HPDE6-E6E7 (cell line): ENCODE measurements at regions not wholly inside any gene's neighbourhood (a gene's known extent, or its start where the extent isn't known, plus 50 kb on each side); places are given as distances from the start of the nearest gene placed in this dataset.

Experiments used
- DNase-seq: peaks from one replicate; pipeline ENCODE4 v3.0.0; 2011; ENCODE audit warnings: missing footprints; ENCODE audit errors: extremely low spot score

- no peak for DNase-seq
These were observed 303.0 kb downstream of the PSAT1 start for GRCh38 chr9:78599926-78600325.

DNA sequence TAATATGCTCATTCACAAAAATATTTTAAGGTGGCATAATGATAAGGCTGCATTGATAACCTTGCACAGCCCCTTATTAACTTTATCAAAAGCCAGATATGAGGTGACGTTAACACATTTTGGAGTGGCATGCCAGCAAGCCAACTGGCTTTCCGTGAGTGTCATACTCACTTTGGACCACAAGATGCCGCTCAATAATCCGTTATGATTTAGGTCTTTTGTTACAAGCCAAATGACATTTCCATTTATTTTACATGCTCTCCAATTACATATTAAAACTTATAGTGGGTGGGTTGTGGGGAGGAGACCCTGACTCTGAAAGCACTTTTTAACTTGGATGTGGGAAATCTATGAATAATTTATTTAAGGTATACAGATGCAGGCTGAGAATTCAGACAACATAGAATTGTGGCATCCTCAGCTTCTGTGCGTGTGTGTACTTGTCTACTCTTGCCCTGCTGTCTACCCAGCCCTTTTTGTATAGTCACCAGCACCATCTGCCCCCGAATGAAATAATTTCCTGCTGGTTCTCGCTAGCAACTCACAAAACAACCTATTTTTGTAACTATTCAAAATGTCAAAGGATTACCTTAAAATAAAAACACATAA is 305.1 kb downstream of the PSAT1 start:
- peak; percentile 43 for DNase-seq

GRCh38 chr9:78605041-78606000 is 308.4 kb downstream of the PSAT1 start:
- no peak for DNase-seq

GRCh38 chr9:78606001-78606379 is 309.1 kb downstream of the PSAT1 start:
- DNase-seq: no peak

GRCh38 chr9:78607853-78608252 is 310.9 kb downstream of the PSAT1 start:
- DNase-seq: no peak

- no peak for DNase-seq
These were observed 312.5 kb downstream of the PSAT1 start for GRCh38 chr9:78609450-78609849.

DNA sequence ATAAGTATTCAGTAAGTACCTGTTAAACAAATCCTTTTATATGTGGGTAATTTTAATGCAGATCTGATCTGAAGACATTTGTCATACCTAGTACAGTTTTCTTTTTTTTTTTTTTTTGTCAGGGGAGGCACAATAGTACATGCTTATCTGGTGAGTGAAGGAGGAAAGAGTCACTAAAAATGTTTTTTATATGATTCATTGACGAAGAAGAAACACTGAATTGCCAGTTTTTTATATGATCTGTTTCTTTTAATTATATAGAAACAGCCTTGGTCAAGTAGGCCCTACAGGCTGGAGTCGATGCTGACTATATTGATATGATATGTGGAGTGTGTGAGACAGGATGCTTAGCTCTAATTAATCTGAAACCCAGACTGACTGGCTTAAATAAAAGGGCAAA is 315.2 kb downstream of the PSAT1 start:
- DNase-seq: peak; percentile 6

GRCh38 chr9:78613006-78613405 is 316.1 kb downstream of the PSAT1 start:
- no peak for DNase-seq

DNA sequence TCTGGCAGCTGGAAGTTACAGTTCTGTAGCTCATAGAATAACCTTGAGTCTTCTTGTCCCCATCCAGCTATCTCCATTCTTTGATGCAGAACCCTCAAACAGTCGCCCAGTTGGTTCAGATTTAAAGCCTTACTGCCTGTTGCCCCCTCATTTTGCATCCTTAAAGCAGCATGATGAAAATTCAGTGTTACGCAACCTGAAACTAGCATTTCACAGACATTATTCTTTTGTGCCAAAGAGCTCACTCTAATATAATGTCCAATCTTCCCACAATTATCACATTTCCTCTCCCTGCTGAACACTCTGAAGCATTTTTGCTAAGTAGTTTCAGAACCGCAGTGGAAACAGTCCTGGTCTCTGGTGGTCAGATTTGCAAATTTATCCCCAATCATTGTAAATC is 318.0 kb downstream of the PSAT1 start:
- no peak for DNase-seq

DNA sequence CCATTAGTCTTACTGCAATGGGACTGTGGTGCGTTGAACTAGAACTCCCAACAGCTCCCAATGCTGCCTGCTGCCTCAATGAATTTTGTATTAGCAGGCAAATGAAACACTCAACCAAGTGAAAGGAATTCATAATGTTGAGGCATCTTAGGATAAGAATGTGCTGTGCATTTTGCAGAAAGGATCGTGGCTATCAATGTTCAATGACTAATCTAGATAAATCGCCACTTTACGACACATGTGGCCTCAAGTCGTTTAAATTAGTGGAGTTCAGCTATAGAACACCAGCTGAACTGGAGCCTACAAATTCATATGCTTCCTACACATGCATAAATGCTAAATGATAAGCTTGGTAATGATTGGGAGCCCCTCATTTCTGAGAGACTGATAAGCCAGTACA is 318.4 kb downstream of the PSAT1 start:
- DNase-seq: no peak

GRCh38 chr9:78618735-78619134 is 321.8 kb downstream of the PSAT1 start:
- DNase-seq: no peak

DNA sequence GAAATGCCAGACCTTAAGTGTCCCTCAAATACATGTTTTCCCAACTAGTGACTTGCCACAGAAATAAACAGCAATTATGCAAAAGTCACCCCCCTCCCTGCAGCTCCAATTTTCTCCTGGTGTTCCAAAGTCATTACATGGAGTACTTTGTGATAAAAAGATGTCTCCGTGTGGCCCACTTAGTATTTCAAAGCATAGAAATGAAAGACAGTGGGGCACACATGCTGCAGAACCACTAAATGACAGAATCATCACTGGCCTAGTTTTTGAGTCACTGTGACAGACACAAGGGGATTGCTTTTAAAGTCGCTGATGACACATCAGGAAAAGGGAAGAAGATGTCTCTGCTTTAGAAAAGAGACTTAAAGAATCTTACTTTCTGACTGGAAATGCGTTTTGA is 323.4 kb downstream of the PSAT1 start:
- no peak for DNase-seq

- DNase-seq: peak; percentile 7
These were observed 323.8 kb downstream of the PSAT1 start for GRCh38 chr9:78620764-78621163.

DNA sequence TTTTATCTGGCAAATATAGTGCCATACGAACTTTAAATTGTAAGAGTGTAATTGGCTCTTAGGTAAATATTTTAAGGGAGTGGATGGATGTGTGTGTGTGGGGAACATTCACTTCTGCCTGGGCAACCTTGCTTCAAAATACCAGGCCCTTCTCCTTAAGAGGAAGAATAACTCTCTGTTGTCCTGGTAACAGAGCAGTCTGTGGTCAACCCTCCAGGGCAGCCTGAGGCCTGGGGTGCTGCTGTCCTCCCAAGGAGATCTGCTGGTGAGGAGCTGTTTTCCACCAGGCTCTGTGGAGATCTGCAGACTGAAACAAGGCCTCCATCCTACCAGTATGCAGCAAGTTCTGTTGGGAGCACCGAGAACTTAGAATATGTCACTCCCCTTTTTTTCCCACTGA is 325.2 kb downstream of the PSAT1 start:
- no peak for DNase-seq

- DNase-seq: no peak
These were observed 330.0 kb downstream of the PSAT1 start for GRCh38 chr9:78626971-78627370.

- DNase-seq: no peak
These were observed 334.0 kb downstream of the PSAT1 start for GRCh38 chr9:78630966-78631365.

DNA sequence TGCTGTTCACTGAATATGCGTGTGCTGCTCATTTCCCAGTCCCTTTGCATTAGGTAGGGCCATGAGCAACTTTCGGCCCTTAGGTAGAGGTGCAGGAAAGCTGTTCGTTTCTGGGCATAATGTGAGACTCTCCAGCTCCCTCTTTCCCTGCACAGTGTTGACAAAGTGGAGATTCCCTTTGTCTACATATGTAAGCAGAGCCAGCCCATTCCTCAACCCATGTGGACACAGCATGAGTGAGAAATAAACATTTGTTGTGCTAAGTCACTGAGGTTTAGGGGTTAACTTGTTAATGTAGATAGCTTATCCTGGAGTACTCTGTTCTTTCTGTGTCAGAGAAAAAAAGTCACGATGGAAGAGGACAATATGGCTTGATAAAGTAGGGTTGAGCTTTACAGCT is 343.8 kb downstream of the PSAT1 start:
- DNase-seq: no peak

DNA sequence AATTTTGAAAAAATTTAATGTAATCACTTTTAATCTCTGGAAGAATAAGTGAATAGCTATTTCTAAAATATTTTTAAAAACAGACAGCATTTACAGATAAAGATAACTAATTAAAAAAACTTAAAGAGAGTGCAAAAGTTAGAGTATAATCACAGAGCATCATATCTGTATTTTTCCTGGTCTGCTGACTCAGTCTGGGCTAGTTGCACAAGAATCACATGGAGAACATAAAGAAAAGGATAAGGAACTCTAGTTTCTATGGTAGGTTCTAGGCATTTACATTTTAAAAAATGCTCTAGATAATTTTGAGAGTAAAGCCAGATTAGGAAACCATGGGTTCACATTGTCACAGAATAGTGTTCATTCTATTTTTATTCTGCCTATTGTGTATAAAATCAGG is 347.4 kb downstream of the PSAT1 start:
- DNase-seq: no peak

DNA sequence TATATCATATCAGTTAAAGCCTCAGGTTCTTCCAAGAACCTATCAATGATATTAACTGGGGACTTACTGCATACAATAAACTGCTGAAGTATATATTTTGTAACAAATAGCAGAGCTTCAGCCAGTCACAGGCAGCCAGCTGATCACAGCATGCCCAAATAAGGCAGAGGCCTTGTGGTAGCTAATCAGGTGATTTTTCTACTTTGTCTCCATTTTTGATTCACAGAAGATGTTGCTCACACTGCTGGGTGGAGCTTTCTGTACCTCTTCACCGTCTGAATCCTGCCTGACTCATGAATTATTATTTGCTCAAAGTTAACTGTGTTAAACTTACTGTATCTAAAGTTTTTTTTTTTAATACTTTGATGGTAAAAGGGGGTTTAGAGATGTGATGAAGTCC is 357.4 kb downstream of the PSAT1 start:
- DNase-seq: no peak

DNA sequence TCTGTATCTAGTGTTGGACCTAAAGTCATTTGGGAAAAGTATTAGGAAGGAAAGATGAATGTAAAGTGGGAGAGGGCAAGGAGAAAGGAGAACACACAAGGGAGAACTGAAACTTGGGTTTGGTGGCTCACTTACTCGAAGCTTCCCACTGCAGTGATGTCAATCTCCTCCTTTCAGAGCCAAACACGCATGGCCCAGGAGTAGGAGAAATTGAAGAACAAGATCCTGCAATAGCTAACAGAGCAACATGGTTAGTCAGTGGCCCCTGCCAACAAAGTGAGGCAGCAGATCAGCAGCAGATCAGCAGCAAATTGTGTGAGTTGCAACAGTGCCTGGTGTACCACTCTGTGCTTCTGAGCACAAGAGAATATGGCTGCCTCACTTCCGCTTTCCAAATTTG is 366.4 kb downstream of the PSAT1 start:
- no peak for DNase-seq

DNA sequence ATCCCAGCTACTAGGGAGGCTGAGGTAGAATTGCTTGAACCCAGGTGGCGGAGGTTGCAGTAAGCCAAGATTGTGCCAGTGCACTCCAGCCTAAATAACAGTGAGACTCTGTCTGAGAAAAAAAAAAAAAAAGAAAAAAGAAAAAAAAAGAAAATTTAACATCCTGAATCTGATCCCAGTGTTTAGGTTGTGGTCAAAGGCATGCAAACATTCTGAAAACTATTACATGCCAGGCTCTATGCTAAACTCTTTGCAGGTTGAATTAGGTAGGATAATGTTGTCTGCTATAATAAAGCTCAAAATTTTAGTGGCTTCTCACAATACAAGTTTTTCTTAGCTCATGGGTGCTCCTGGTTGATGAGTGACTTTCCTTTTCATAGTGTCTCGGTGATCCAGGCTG is 367.4 kb downstream of the PSAT1 start:
- DNase-seq: no peak

DNA sequence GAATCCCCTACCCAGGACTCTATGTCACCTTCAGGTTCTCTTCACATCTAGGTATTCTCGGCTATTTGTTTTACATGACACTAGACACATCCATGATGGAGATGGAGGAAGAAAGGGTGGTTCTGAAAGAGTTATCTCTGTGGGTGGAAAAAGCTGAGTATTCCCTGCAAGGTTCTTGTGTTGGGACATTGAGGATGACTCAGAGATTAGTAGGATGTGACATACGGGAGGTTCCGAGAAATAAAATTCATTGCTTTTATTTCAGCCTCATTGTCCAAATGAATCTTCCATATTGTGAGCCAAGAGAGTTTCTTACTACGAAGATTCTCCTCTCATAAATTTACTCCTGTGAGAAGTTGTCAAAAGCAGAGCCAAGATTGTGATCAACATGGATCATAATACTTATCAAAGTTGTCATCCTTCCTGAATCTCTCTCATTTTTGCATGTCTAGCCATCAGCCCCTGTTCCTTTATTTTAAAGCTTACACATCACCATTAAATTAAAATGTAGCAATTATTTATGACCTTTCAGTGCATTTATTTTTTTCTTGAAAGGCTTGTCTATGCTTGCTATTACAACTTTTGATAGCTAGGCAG is 370.0 kb downstream of the PSAT1 start:
- no peak for DNase-seq
